RPMI8226 (cell line): ENCODE measurements at regions not wholly inside any gene's neighbourhood (a gene's known extent, or its start where the extent isn't known, plus 50 kb on each side); places are given as distances from the start of the nearest gene placed in this dataset.
"Not testable (repeated sequence)": the region's sequence is repeated elsewhere in the genome, so short reads cannot be mapped to it uniquely, and the experiment has no call there.

Source experiments
- DNase-seq: peaks from one replicate; pipeline ENCODE4 v3.0.0-alpha.2; 2015

GRCh38 chr11:122020902-122021301, 95.1 kb downstream of the BLID start:
- no peak for DNase-seq

GRCh38 chr11:122019908-122020694, 95.9 kb downstream of the BLID start:
- DNase-seq: no peak

GRCh38 chr11:122007601-122008071, 108.4 kb downstream of the BLID start:
- no peak for DNase-seq

GRCh38 chr11:122004446-122004845, 111.6 kb downstream of the BLID start:
- DNase-seq: no peak

GRCh38 chr11:122002926-122003325, 113.1 kb downstream of the BLID start:
- no peak for DNase-seq

- DNase-seq: no peak
Measured at GRCh38 chr11:122002047-122002446, 114.0 kb downstream of the BLID start.

GRCh38 chr11:121999651-122000050, 116.4 kb downstream of the BLID start:
- no peak for DNase-seq

GRCh38 chr11:121996574-121996973, 119.4 kb downstream of the BLID start:
- DNase-seq: no peak

GRCh38 chr11:121983901-121984300, 132.1 kb downstream of the BLID start:
- no peak for DNase-seq

- not testable (repeated sequence) for DNase-seq
Measured at GRCh38 chr11:121977914-121978313, 138.1 kb downstream of the BLID start.

GRCh38 chr11:121968638-121969037, 147.4 kb downstream of the BLID start:
- DNase-seq: no peak

- no peak for DNase-seq
Measured at GRCh38 chr11:121967131-121967704, 148.8 kb downstream of the BLID start.

GRCh38 chr11:121965330-121965729, 150.7 kb downstream of the BLID start:
- DNase-seq: no peak

- no peak for DNase-seq
Measured at GRCh38 chr11:121964591-121964990, 151.4 kb downstream of the BLID start.

- not testable (repeated sequence) for DNase-seq
Measured at GRCh38 chr11:121963846-121964245, 152.2 kb downstream of the BLID start.

GRCh38 chr11:121961321-121961801, 154.7 kb downstream of the BLID start:
- DNase-seq: no peak

GRCh38 chr11:121958971-121959325, 157.1 kb downstream of the BLID start:
- DNase-seq: no peak

- DNase-seq: no peak
Measured at GRCh38 chr11:121958323-121958970, 157.6 kb downstream of the BLID start.

GRCh38 chr11:121953122-121953521, 162.9 kb downstream of the BLID start:
- no peak for DNase-seq

GRCh38 chr11:121950160-121950559, 165.9 kb downstream of the BLID start:
- no peak for DNase-seq

GRCh38 chr11:121946514-121946913, 169.5 kb downstream of the BLID start:
- no peak for DNase-seq

GRCh38 chr11:121944556-121945230, 171.3 kb downstream of the BLID start:
- no peak for DNase-seq

- no peak for DNase-seq
Measured at GRCh38 chr11:121938076-121938475, 177.9 kb downstream of the BLID start.
